Nephron progenitor cell (in vitro differentiated cells): ENCODE measurements at regions not wholly inside any gene's neighbourhood (a gene's known extent, or its start where the extent isn't known, plus 50 kb on each side); places are given as distances from the start of the nearest gene placed in this dataset.
"Not testable (repeated sequence)": the region's sequence is repeated elsewhere in the genome, so short reads cannot be mapped to it uniquely, and the experiment has no call there.

ENCODE experiments used
- DNase-seq: peaks from one replicate; pipeline ENCODE4 v3.0.0; 2021
- H3K27ac Mint-ChIP-seq: 2 replicates; pipeline ENCODE4 v1.8.0; 2021; ENCODE audit warnings: mild to moderate bottlenecking, moderate library complexity, mixed read lengths
- H3K27me3 Mint-ChIP-seq: 2 replicates; pipeline ENCODE4 v1.8.0; 2021; ENCODE audit warnings: mild to moderate bottlenecking, low read depth, mixed read lengths; ENCODE audit not compliant: poor library complexity
- H3K36me3 Mint-ChIP-seq: 2 replicates; pipeline ENCODE4 v1.8.0; 2021; ENCODE audit warnings: low read depth, mixed read lengths
- H3K4me1 Mint-ChIP-seq: 2 replicates; pipeline ENCODE4 v1.8.0; 2021; ENCODE audit warnings: mixed read lengths
- H3K4me3 Mint-ChIP-seq: 2 replicates; pipeline ENCODE4 v1.8.0; 2021; ENCODE audit warnings: mild to moderate bottlenecking, moderate library complexity, mixed read lengths
- H3K9me3 Mint-ChIP-seq: 2 replicates; pipeline ENCODE4 v1.8.0; 2021; ENCODE audit warnings: mild to moderate bottlenecking, moderate library complexity, mixed read lengths
- TF ChIP-seq, protein P1 (sequence below): fragments of 200-600 bp; sonication (generic); IDR thresholded peaks from 2 replicates; pipeline ENCODE4 v1.5.0; 2021; ENCODE audit warnings: antibody characterized with exemption

DNA sequence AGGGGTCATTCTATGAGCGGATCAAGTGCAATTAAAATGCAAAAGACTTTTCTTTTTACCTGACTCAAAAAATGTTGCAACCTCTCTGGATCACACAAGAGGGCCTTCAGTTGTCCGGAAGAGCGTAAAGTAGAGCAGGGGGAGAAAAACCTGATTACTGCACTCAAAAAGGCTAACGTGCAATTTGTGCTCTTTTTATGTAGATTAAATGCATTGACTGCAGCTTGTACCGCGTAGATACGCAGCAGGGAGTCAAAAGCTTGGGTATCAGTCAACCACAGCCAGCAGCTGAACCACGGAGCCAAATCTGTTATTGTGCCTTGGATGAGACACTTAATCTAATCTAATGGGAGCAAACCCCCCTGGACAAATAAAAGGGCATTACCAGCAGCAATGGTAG, 107.3 kb upstream of the RAI2 start:
- no peak for DNase-seq
- TF ChIP-seq, protein P1, sequence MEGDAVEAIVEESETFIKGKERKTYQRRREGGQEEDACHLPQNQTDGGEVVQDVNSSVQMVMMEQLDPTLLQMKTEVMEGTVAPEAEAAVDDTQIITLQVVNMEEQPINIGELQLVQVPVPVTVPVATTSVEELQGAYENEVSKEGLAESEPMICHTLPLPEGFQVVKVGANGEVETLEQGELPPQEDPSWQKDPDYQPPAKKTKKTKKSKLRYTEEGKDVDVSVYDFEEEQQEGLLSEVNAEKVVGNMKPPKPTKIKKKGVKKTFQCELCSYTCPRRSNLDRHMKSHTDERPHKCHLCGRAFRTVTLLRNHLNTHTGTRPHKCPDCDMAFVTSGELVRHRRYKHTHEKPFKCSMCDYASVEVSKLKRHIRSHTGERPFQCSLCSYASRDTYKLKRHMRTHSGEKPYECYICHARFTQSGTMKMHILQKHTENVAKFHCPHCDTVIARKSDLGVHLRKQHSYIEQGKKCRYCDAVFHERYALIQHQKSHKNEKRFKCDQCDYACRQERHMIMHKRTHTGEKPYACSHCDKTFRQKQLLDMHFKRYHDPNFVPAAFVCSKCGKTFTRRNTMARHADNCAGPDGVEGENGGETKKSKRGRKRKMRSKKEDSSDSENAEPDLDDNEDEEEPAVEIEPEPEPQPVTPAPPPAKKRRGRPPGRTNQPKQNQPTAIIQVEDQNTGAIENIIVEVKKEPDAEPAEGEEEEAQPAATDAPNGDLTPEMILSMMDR, result no peak
- Mint-ChIP-seq H3K9me3 (peaks cover 35% of the 10 kb centered on the region), H3K4me1 (peaks cover 7% of the 10 kb centered on the region), H3K27me3 (peaks cover 3% of the 10 kb centered on the region), H3K27ac (no peak overlapping the region), H3K36me3 (peaks cover 21% of the 10 kb centered on the region), H3K4me3 (no peak overlapping the region)

DNA sequence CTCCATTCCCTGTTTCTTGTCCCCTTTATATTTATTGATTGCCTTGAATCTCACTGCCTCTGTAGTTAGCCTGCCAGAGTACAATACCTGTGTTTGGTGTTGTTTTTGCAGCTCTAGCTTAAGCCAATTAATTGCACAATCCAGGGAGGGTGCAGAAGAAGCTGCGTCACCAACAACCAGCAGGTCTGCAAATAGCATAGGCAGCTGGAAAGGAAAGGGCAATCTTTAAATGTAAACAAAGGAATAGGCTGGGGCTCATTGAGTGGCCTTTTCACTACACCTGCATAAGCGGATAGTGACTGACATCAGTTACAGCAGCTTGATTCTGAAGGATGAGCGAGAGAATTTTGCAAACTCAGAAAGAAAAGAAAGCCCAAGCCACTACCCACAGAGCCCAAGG, 106.8 kb upstream of the RAI2 start:
- no peak for DNase-seq
- peaks cover 3% of the 10 kb centered on the region for H3K27me3 Mint-ChIP-seq
- H3K4me3 Mint-ChIP-seq, result no peak overlapping the region
- H3K36me3 Mint-ChIP-seq, result peaks cover 21% of the 10 kb centered on the region
- TF ChIP-seq, protein P1, result no peak
- H3K27ac Mint-ChIP-seq, result no peak overlapping the region
- H3K4me1 Mint-ChIP-seq, result peaks cover 7% of the 10 kb centered on the region
- H3K9me3 Mint-ChIP-seq, result peaks cover 32% of the 10 kb centered on the region

DNA sequence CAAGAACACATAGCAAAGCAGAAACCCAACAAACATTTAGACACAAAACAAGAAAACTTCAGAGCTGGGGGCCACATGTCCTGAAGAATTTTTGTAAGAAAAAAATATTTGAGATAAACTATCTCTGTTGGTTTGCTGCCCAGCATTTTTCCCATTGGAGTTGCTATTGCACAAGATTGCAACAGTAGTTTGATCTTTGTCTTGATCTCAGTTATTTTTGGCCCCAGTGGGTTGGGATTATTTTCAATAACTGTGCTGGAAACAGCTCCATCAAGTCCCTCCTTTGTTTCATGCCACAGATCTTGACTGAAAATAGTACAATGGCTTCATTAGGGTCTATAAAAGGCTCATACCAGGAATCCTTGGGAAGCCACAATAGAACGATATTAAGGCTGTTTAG, 103.8 kb upstream of the RAI2 start:
- Mint-ChIP-seq H3K36me3 (peaks cover 16% of the 10 kb centered on the region), H3K27me3 (no peaks in the 10 kb centered on the region), H3K27ac (no peak overlapping the region), H3K4me1 (peaks cover 7% of the 10 kb centered on the region), H3K9me3 (peaks cover 32% of the 10 kb centered on the region), H3K4me3 (no peak overlapping the region)
- no peak for DNase-seq
- TF ChIP-seq, protein P1, result no peak

- no peak for DNase-seq
- Mint-ChIP-seq H3K4me3 (no peak overlapping the region), H3K9me3 (peaks cover 44% of the 10 kb centered on the region), H3K4me1 (no peaks in the 10 kb centered on the region), H3K27ac (no peak overlapping the region), H3K27me3 (no peaks in the 10 kb centered on the region), H3K36me3 (peaks cover 12% of the 10 kb centered on the region)
- TF ChIP-seq, protein P1, result no peak
These were observed 99.8 kb upstream of the RAI2 start for GRCh38 chrX:17960891-17961290.

GRCh38 chrX:17944833-17945497, 83.9 kb upstream of the RAI2 start:
- DNase-seq, result peak; percentile 13
- Mint-ChIP-seq H3K36me3 (peaks cover 5% of the 10 kb centered on the region), H3K9me3 (peaks cover 49% of the 10 kb centered on the region), H3K27ac (peak overlapping the region; percentile 39), H3K4me1 (peaks cover 4% of the 10 kb centered on the region), H3K27me3 (peaks cover 12% of the 10 kb centered on the region), H3K4me3 (no peak overlapping the region)
- TF ChIP-seq, protein P1, result peak; percentile 49

DNA sequence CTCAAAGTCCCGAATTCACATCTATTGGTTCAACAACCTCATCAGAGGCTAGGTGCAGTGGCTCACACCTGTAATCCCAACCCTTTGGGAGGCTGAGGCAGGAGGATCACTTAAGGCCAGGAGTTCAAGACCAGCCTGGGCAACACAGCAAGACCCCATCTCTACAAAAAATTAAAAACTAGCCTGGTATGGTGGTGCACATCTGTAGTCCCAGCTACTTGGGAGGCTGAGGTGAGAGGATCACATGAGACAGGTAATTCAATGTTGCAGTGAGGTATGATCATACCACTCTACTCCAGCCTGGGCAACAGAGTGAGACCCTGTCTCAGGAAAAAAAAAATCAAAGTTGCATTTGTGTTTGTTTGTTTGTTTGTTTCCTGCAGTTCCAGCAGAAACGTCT, 80.1 kb upstream of the RAI2 start:
- Mint-ChIP-seq H3K9me3 (peaks cover 50% of the 10 kb centered on the region), H3K4me1 (peaks cover 11% of the 10 kb centered on the region), H3K36me3 (peaks cover 16% of the 10 kb centered on the region)
- H3K27me3 Mint-ChIP-seq, H3K27ac Mint-ChIP-seq, H3K4me3 Mint-ChIP-seq, DNase-seq: not testable (repeated sequence)
